DND-41 (cell line): ENCODE measurements at regions not wholly inside any gene's neighbourhood (a gene's known extent, or its start where the extent isn't known, plus 50 kb on each side); places are given as distances from the start of the nearest gene placed in this dataset.

Source experiments
- EZH2 ChIP-seq: IDR thresholded peaks from 3 replicates; pipeline ENCODE4 v1.6.1; 2012; ENCODE audit warnings: borderline replicate concordance, low read depth, mild to moderate bottlenecking, moderate library complexity, low read length, inconsistent platforms; ENCODE audit not compliant: severe bottlenecking
- TF ChIP-seq, protein P1 (sequence below): IDR thresholded peaks from 2 replicates; pipeline ENCODE4 v1.5.1; 2012; ENCODE audit warnings: borderline replicate concordance, low read length, moderate library complexity, mild to moderate bottlenecking; ENCODE audit not compliant: poor library complexity, severe bottlenecking; ENCODE audit errors: extremely low read depth

DNA sequence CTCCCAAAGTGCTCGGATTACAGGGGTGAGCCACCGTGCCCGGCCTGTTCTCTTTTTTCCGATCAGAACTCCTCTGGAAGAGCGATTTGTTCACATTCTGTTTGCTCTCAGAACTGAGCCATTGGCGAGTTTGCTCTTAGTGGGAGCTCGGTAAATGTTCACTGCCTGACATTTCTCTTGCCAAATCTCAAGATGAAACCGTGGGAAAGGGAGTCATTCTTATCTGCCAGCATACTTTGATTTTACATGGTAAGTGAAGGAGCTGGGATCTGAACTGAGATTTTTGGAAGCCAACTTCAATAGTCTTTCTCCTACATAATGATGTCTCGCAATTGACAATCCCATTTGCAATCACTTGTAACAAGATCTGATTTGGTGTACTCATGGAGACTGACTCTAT, 445.8 kb upstream of the ISX start:
- TF ChIP-seq, protein P1, sequence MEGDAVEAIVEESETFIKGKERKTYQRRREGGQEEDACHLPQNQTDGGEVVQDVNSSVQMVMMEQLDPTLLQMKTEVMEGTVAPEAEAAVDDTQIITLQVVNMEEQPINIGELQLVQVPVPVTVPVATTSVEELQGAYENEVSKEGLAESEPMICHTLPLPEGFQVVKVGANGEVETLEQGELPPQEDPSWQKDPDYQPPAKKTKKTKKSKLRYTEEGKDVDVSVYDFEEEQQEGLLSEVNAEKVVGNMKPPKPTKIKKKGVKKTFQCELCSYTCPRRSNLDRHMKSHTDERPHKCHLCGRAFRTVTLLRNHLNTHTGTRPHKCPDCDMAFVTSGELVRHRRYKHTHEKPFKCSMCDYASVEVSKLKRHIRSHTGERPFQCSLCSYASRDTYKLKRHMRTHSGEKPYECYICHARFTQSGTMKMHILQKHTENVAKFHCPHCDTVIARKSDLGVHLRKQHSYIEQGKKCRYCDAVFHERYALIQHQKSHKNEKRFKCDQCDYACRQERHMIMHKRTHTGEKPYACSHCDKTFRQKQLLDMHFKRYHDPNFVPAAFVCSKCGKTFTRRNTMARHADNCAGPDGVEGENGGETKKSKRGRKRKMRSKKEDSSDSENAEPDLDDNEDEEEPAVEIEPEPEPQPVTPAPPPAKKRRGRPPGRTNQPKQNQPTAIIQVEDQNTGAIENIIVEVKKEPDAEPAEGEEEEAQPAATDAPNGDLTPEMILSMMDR, result no peak
- TF ChIP-seq EZH2, result no peak
